HG03095 (cell line): ENCODE measurements at regions not wholly inside any gene's neighbourhood (a gene's known extent, or its start where the extent isn't known, plus 50 kb on each side); places are given as distances from the start of the nearest gene placed in this dataset.
"Not testable (repeated sequence)": the region's sequence is repeated elsewhere in the genome, so short reads cannot be mapped to it uniquely, and the experiment has no call there.

Experiments
- ATAC-seq: cut with Tn5 transposase; IDR thresholded peaks from one replicate; pipeline ENCODE4 v1.9.1; 2021; ENCODE audit warnings: moderate library complexity; ENCODE audit not compliant: unreplicated experiment

DNA sequence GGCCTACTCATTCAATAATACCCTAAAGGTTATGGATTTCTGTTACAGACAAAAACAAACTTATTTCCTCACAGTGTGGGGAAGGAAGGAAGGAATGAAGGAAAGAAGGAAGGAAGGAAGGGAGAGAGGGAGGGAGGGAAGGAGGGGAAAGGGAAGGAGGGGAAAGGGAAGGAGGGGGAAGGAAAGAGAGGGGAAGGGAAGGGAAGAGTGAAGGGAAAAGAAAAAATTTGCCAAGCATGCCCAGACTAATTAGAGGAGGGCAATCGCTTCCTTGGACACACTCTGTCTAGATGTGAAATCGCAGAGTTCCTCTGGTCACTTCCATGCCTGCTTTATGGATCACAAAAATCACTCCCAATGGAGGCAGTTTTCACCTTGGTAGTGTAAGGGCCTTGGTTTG is 570.1 kb upstream of the SOX9 start:
- ATAC-seq, result no peak

DNA sequence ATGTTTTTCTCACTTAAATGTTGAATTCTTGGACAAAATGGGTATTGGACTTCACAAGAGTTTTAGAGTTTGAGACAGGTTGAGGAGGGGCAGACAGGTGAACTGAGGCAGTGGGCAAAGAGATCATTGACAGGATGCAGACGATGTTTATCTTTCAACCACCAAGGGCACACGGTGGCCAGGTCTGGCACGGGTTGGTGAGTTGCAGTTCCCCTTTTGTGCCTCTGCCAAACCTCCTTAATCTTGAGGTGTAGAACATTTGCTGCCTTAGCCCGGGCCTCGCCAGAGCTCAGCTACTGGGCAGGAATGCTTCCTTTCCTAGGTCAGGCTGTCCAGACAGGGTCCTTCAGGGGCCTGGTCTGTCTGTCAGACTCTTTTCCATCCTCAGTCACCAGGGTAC is 567.4 kb upstream of the SOX9 start:
- ATAC-seq, result no peak

DNA sequence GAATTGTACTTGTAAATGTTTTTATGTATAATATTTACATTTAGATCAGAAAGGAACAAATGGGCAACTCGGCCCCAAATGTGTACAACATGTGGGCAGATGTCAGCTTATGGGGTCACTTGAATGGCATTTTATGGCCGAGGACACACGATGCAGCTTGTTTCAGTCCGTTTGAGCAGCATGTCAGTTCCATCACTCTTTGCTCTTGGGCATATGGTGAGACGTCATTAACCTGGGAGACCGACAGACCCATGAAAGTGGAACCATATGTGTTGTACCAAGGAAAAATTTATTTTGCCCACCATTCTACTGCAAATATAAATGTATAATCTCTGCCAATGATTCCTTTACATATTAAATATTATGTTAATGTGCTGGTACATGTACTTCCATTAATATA is 561.9 kb upstream of the SOX9 start:
- ATAC-seq, result no peak

DNA sequence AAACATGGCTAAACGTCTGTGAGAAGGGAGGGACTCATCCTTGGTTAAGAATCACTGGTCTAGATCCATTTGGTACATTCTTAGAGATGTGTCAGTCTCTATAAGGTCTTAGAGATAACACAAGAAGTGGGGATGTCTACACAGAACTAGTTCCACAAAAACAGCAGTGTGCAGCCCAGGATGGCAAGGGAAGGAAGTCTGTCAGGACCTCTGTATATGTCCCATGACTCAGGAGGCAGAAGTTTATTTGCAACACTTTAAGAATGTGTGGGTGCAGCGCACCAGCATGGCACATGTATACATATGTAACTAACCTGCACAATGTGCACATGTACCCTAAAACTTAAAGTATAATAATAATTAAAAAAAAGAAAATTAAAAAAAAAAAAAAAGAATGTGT is 548.5 kb upstream of the SOX9 start:
- no peak for ATAC-seq

DNA sequence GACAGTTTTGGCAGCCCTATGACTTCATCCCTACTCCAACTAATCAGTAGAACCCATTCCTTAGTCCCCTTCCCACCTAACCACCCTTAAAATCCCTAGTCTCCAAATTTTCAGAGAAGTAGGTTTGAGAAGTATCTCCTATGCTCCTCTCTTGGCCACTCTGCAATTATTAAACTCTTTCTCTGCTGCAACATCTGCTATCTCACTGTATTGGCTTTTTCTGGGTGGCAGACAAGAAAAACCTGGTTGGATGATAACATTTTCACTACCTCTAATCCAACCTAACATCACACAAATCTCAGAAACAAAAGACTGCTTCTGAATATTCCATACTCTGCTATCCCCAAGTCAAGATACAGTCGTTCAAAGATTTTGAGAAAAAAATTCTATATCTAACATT is 542.4 kb upstream of the SOX9 start:
- ATAC-seq, result no peak

DNA sequence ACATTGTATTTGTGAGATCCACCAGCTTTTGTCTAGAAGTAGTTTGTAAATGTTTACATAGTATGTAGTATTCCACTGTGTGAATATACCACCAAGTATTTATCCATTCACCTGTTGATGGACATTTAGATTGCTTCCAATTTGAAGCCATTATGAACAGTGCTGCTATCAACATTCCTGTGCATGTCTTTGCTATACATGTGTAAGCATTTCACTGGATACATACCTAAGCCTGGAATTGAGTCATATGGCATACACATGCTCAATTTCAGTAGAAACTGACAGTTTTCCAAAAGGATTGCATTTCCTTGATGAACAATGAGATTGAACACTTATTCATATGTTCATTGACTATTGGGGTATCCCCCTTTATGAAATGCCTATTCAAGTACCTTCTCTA is 540.6 kb upstream of the SOX9 start:
- ATAC-seq, result no peak

DNA sequence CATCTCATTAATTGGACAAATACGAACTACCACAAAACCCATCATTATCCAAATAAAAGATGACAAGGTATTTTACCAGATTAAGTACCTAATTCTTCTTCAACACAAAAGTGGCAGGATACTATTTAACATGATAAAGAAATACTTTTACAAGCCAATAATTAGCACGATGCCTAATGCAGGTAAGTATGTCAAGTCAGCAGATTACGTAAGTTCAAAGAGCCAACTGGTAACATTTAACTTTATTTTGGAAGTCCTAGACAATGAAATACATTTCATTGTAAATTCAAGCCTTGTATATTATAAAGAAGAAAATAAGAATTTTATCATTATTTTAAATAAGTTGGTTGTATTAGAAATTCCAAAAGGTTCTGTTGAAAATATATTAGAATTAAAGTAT is 535.3 kb upstream of the SOX9 start:
- no peak for ATAC-seq

DNA sequence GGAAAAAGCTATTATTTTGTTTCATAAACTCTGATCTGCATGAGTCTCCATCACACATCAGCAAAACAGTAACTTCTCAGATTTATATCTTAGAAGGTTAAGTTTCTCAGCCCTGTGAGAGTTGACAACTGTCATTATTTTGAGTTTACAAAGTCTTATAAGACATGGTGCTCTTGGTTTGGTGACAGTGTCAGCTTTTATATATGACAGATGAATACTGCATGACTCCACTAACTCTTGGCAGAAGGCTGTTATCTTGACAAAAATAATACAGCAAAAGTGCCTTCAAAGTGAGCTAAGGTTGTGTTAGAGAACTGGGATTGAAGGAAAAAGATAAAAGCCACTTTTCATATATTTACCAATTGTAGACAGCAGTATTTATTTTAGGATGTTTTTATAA is 528.4 kb upstream of the SOX9 start:
- ATAC-seq, result no peak

DNA sequence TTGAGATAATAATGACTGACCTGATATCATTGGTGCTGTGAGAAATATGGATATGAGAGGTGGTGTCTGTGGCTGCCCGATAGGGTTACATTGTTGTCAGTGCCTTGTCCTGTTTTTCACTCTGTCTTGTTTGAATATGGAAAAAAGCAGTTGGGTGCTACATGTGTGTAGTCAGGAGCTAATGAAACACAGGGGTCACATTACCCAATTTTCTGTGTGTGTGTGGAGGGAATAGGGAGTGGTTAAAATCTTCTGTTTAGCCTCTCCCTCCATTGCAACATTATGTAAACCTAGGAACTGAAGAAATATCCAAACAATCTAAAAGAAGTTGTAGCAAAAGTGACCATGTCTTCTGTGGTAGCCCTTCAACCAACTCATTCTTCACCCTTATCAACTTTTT is 527.7 kb upstream of the SOX9 start:
- ATAC-seq, result no peak

DNA sequence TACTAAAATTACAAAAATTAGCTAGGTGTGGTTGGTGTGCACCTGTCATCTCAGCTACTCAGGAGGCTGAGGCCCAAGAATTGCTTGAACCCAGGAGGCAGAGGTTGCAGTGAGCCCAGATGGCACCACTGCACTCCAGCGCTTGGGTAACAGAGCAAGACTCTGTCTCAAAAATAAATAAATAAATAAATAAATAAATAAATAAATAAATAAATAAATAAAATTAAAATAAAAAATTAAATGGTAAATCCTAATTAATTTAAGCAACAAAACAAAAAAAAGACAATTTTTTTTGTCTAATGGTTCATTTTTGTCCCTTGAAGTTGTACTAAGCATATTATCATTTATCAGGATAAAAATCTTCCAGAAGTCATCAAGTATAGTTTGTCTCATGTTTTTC is 521.2 kb upstream of the SOX9 start:
- ATAC-seq, result not testable (repeated sequence)

DNA sequence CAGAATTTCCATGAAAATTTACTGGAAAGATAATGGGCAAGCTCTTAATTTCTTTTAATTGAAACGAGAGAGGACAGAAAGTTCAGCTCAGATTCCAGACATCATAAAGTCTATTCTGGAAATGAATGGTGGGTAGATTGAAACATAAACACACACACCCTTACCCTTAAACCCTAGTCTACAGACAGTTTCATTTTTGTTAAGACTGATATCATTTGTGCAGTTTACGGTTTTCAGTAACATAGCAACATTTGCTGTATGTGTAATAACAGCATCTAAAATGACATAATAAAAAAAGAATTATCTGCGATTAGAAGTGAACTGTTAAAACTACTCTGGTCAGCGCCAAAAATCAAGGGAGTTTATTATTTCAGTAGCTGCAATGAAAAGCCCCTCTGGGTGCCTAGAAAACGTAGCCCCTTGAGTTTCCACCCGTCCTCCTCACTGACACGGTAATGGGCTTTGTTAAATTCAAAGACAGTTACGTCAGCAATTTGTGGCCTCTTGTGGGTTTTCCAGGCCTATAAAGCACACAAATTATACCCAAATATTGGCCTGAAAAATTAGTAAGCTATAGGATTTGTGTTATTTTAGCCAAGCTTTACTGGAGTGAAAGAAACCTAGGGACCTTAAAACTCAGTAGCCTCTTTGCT is 520.6 kb upstream of the SOX9 start:
- no peak for ATAC-seq

DNA sequence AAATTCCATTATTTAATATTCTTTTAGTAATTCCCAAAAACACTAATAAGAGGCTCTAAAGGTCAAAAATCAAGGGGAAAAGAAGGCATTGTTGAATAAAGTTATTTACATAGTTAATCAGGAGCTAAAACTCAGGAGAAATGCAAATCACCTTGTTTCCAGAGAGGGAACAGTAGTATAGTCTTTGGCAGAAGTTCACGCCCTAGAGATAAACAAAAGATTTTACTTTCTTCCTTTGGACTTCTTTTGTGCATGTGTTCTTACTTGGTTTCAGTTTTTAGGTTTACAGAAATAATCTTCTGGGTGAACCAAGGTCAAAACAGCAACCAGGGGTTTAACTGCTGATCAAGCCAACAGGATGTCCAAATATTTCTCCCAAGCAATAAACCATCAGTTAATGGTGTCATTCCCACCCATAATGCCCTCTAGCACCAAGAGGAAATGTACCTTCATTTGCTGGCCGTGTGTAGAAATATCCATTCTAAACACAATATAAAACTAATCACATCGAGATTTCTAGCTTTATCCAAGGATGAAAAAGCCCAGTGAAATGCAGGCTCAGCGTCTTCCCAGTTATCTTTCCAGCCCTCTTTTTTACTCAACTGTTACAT is 518.8 kb upstream of the SOX9 start:
- no peak for ATAC-seq

DNA sequence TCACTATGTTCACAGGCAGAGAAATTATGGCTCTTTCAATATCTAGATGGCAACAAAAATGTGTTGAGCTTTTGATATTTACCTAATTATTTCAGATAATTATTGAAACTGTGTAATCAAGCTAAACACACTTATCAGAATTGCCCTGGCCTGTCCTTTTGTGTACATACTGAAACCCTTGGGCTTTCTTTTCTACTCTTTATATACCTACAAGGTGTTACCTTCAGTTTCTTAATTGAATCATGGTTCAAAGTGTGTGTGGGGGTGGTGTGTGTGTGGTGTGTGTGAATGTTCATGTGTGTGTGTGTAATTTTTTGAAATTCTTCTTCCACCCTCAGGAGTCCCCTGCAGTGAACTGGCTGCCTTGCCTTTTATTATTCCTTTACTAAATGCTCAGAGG is 506.8 kb upstream of the SOX9 start:
- ATAC-seq, result no peak

DNA sequence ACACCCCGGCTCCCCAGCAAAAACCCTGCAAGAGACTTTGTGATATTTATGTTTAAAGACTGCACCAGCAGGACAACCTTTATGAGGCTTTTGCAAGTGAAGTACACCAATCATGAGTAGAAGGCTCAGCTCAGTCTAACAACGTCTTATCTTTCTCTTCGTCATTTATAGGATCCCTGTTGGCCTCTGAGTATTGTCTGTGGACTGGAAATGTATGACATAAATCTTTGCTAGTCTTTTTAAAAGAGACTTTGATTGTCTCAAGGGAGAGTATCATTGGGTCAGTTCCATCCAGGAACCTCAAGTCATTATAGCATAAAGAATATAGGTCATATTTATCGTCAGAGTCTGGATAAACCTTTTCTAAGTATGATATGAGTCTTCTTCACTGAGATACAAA is 505.0 kb upstream of the SOX9 start:
- ATAC-seq, result no peak

DNA sequence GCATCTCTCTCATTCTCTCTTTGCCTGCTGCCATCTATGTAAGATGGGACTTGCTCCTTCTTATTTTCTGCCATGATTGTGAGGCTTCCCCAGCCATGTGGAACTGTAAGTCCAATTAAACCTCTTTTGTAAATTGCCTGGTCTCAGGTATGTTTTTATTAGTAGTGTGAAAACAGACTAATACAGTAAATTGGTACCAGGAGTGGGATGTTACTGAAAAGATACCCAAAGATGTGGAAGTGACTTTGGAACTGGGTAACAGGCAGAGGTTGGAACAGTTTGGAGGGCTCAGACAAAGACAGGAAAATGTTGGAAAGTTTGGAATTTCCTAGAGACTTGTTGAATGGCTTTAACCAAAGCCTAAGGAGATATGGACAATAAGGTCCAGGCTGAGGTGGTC is 503.1 kb upstream of the SOX9 start:
- ATAC-seq, result not testable (repeated sequence)

DNA sequence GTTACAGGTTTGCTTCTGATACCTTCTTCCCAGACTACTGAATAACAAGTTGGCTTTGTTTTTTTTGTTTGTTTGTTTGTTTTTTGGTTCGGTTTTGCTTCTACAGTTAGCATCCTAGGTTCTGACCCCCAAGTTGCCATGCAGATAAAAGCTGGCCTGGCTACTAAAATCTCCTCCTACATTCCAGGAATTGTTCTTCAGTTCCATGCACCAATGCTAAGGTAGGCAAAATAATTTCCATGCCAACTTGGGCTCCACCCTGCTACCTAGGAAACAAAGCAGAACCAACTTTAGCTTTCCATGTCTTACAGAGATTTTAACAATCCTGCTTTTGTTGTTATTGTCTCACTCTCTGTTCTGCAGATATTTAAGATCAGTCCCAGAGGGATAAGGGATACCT is 495.5 kb upstream of the SOX9 start:
- no peak for ATAC-seq

DNA sequence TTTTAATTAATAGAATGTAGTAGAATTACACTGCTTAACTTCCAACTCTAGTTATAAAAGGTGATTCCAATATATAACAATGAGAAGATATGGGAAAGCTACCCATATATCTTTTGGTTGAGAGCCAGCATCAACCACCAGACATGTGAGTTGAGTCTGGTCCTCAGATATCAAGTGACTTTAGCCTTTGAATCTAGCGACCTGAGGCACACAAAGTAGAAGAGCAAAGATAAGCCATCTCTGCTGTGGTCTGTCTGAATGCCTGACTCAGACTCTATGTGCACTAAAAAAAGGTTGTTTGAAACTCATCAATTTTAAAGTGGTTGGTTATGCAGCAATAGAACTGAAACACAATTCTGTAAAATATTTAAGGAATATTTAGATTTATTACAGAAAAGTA is 492.5 kb upstream of the SOX9 start:
- ATAC-seq, result no peak

DNA sequence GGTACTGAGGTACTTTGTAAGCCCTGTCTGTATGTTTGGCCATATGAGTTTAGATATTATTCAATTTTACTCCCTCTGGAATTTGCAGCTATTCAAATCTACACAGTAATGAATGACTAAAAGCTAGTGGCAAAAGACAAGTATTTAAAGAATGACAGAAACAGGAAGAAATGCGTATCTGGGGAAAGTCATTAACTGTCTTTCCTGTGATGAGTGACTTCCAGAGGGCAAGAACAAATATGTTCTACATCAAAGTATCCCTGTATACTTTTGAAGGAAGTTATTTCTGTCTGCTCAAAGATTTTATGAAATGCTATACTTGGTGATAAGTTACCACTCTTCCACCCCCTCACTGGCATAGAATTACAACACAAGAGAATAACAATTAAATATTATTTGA is 489.3 kb upstream of the SOX9 start:
- ATAC-seq, result no peak

DNA sequence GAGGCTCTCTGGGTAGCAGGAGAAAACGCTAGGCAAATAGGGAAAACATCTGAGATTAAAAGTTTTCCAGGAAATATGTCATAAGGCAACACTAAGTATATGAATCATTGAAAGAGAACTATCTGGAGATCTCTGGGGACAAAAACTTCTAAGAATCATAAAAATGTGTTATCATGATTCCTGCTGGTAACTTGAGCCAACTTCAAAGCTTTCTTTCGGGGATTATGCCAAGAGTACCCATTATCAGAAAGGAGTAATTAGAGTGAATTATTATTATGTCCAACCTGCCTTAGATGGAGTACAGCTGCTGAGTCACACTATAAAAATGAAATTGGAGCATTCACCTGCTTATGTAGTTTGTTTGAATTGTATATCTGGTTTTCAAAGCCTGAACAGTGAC is 488.5 kb upstream of the SOX9 start:
- ATAC-seq, result no peak

DNA sequence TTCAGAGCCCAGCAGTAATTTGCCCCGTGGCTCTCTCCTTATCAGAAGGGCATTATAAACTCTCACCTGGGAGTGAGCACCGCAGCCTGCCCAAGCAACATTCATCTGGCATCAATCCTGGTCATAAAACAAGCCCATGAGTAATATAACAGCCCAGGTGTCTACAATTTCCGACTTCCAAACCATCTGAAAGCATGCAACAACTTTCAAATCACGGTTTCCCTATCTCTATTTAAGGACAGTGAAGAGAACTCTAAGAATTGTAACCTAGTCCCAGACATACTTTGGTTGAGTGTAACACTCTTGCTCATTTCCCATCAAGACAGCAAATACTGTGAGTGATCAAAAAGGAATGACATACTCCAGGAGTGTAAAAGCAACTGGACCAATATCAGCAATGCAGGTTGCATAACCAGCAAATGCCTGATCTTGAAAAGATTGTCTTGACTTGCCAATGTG is 487.4 kb upstream of the SOX9 start:
- ATAC-seq, result no peak

DNA sequence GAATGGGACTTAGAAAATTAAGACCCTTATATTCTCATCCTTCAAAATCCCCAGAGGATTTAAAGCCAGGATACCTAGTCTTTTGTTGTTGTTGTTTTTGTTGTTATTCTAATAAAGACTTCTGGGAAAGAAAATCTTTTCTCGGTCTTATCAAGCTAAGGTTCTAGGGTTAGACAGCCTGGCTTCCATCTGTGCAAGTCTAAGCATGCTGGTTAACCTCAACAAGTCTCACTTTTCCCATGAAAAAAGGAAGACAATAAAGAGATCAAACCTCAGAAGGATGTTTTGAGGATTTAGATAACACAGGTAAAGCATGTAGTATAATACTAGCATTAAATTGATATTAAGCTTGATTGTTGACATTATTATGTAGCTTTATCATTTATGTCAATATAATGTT is 486.4 kb upstream of the SOX9 start:
- ATAC-seq, result no peak

DNA sequence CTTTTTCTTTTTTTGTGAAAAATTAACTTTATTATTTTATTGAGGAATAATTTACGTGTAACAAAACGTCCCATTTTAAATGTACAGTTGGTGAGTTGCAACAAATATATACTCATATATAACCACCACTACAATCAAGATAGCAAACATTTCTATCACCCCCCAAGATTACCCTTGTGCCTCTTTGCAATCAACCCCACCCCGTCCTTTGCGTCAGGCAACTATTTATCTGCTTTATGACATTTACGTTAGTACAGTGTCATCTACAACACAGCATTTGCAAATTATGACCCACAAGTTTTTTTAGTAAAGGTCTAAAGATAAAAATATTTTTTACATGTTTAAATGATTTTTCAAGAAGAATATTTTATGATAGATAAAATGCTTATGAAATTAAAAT is 485.6 kb upstream of the SOX9 start:
- no peak for ATAC-seq

DNA sequence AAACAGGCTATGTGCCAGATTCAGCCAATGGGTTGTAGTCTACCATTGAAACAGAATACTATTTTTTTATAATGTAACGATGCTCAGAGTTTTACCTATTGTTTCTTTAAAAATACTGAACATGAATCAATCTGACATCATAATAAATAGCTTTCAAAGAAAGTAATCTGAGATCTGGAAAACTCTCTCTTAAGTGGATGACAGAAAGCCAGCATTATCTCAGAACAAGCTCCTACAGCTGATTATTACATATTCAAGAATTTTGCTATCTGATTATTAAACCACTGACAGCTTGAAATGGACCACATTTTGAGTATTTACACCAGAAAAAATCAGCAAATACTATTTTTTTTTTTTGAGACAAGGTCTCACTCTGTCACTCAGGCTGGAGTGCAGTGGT is 484.2 kb upstream of the SOX9 start:
- no peak for ATAC-seq
